DND-41 (cell line): ENCODE measurements at regions not wholly inside any gene's neighbourhood (a gene's known extent, or its start where the extent isn't known, plus 50 kb on each side); places are given as distances from the start of the nearest gene placed in this dataset.

Source experiments
- EZH2 ChIP-seq: IDR thresholded peaks from 3 replicates; pipeline ENCODE4 v1.6.1; 2012; ENCODE audit warnings: borderline replicate concordance, low read depth, mild to moderate bottlenecking, moderate library complexity, low read length, inconsistent platforms; ENCODE audit not compliant: severe bottlenecking
- TF ChIP-seq, protein P1 (sequence below): IDR thresholded peaks from 2 replicates; pipeline ENCODE4 v1.5.1; 2012; ENCODE audit warnings: borderline replicate concordance, low read length, moderate library complexity, mild to moderate bottlenecking; ENCODE audit not compliant: poor library complexity, severe bottlenecking; ENCODE audit errors: extremely low read depth

DNA sequence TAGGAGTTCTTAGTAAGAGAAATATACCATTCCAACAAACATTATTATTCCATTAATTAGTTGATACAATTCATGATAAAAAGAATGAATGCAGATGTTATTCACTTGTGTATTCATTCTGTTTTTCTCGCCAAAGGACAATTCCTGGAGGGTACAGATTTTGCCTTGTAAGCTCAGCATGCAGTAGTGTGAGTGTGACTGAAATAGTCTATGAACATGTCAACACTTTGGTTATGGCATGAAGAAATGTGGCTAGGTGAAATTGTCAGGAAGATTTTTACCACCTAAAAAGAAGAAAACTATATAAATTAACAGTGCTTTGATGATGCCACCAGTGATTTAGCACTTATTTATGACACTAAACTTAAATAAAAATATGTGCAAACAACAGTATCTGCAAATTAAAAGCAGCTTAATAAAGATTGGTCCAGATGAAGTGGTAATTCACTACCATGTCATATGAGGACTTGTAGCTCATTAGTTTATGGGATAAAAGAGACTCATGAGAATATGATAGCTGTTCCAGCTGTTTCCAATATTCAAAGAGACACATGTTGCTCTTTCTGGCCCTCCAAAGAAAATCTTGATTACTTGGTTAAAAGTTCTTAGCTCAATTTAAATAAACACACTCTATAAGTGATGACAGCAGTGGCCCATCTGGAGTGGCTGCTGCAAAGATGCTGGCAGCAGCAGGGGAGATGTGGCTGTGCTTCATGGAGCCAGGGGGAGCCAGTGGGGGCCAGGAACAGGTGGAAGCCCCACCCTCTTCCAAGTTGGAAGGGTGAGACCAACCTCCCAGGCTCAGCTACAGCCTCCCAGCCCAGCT is 165.0 kb downstream of the CDH19 start:
- TF ChIP-seq, protein P1, sequence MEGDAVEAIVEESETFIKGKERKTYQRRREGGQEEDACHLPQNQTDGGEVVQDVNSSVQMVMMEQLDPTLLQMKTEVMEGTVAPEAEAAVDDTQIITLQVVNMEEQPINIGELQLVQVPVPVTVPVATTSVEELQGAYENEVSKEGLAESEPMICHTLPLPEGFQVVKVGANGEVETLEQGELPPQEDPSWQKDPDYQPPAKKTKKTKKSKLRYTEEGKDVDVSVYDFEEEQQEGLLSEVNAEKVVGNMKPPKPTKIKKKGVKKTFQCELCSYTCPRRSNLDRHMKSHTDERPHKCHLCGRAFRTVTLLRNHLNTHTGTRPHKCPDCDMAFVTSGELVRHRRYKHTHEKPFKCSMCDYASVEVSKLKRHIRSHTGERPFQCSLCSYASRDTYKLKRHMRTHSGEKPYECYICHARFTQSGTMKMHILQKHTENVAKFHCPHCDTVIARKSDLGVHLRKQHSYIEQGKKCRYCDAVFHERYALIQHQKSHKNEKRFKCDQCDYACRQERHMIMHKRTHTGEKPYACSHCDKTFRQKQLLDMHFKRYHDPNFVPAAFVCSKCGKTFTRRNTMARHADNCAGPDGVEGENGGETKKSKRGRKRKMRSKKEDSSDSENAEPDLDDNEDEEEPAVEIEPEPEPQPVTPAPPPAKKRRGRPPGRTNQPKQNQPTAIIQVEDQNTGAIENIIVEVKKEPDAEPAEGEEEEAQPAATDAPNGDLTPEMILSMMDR: no peak
- TF ChIP-seq EZH2: no peak
